ENCODE measurements at regions not wholly inside any gene's neighbourhood (a gene's known extent, or its start where the extent isn't known, plus 50 kb on each side); places are given as distances from the start of the nearest gene placed in this dataset.

DNA sequence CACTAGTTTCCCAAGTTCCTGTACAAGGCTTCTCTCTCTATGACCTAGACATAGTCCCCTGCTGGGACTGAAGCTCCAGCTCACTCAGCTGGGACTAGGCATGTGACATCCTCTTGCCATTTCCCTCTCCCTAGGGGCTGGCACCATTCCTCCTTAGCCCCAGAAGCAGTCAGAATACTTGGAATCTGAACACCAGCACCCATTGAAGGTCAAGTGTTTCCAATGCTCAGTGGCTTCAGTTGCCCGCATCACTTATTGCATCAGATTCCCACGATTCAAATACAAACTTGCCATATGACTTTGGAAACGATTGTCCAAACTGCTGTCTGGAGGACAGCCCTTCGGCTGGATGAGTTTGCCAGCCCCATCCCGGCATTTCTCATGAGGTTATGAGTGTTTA lies 65.5 kb upstream of the HOPX start:
- H3K27me3 ChIP-seq (ENCODE audit: control insufficient read depth, insufficient read depth, low read length, poor library complexity, severe bottlenecking): no peaks in the 10 kb centered on the region
- WGBS, 2 experiments (ENCODE audit: insufficient coverage in 1 of 2, insufficient read length in 1 of 2): 92 to 94% methylated on average over 5 of the region's 5 CpGs
- Mint-ChIP-seq H3K36me3 (ENCODE audit: low read depth) (no peaks in the 10 kb centered on the region), H3K4me3 (no peak overlapping the region), H3K27ac (no peak overlapping the region), H3K9me3 (no peaks in the 10 kb centered on the region), H3K27me3 (ENCODE audit: insufficient read depth) (no peaks in the 10 kb centered on the region), H3K4me1 (no peaks in the 10 kb centered on the region)
- no peak for TF ChIP-seq CTCF (conservative IDR thresholded peaks at IDR 0.05)
- H3K9ac ChIP-seq (ENCODE audit: extremely low read depth, low read length, poor library complexity, severe bottlenecking): no peak overlapping the region
- no peaks in the 10 kb centered on the region for H3K4me1 ChIP-seq (ENCODE audit: control insufficient read depth, insufficient read depth, low read length)
- H3K27ac ChIP-seq (ENCODE audit: low read depth, low read length): no peak overlapping the region
- no peak for DNase-seq
- H3K36me3 ChIP-seq (ENCODE audit: control insufficient read depth, insufficient read depth, low read length): no peaks in the 10 kb centered on the region
- no peak overlapping the region for H3K4me3 ChIP-seq (ENCODE audit: low read length)
- no peaks in the 10 kb centered on the region for H3K9me3 ChIP-seq (ENCODE audit: control insufficient read depth, low read length)

DNA sequence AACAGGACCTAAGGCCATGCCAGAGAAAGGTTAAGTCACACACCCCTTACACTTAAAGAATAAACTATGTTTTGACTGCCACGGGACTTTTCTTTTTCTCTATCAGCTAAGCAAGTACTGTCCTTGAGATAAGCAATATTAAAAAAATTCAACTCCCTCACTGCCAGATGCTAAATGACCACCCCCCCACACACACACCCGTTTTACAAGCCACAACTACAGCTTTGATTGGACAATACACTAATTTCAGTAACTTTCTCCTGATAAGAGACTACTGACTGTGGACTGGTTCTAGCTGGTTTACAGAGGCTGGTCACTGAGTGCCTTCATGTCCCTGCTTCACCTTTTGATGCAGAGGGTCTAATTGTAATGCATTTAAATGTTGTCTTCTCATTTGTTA lies 63.9 kb upstream of the HOPX start:
- Histone ChIP-seq H3K4me3 (ENCODE audit: low read length) (no peak overlapping the region), H3K4me1 (ENCODE audit: control insufficient read depth, insufficient read depth, low read length) (no peaks in the 10 kb centered on the region), H3K36me3 (ENCODE audit: control insufficient read depth, insufficient read depth, low read length) (no peaks in the 10 kb centered on the region), H3K9ac (ENCODE audit: extremely low read depth, low read length, poor library complexity, severe bottlenecking) (no peak overlapping the region), H3K27ac (ENCODE audit: low read depth, low read length) (no peak overlapping the region), H3K9me3 (ENCODE audit: control insufficient read depth, low read length) (no peaks in the 10 kb centered on the region), H3K27me3 (ENCODE audit: control insufficient read depth, insufficient read depth, low read length, poor library complexity, severe bottlenecking) (no peaks in the 10 kb centered on the region)
- Mint-ChIP-seq H3K27me3 (ENCODE audit: insufficient read depth) (no peaks in the 10 kb centered on the region), H3K27ac (no peak overlapping the region), H3K36me3 (ENCODE audit: low read depth) (no peaks in the 10 kb centered on the region), H3K9me3 (no peaks in the 10 kb centered on the region), H3K4me1 (no peaks in the 10 kb centered on the region), H3K4me3 (no peak overlapping the region)
- no peak for TF ChIP-seq CTCF (conservative IDR thresholded peaks at IDR 0.05)
- 92 to 100% methylated on average over 1 to 2 of the region's 2 CpGs for WGBS, 2 experiments (ENCODE audit: insufficient coverage in 1 of 2, insufficient read length in 1 of 2)
- no peak for DNase-seq

GRCh38 chr4:56744030-56744429 lies 62.9 kb upstream of the HOPX start:
- Mint-ChIP-seq H3K27me3 (ENCODE audit: insufficient read depth) (peaks cover 1% of the 10 kb centered on the region), H3K9me3 (no peaks in the 10 kb centered on the region), H3K4me1 (no peaks in the 10 kb centered on the region), H3K36me3 (ENCODE audit: low read depth) (no peaks in the 10 kb centered on the region), H3K4me3 (no peak overlapping the region), H3K27ac (no peak overlapping the region)
- H3K4me3 ChIP-seq (ENCODE audit: low read length): no peak overlapping the region
- TF ChIP-seq CTCF (conservative IDR thresholded peaks at IDR 0.05): no peak
- no peaks in the 10 kb centered on the region for H3K36me3 ChIP-seq (ENCODE audit: control insufficient read depth, insufficient read depth, low read length)
- DNase-seq: no peak
- H3K27ac ChIP-seq (ENCODE audit: low read depth, low read length): no peak overlapping the region
- H3K27me3 ChIP-seq (ENCODE audit: control insufficient read depth, insufficient read depth, low read length, poor library complexity, severe bottlenecking): no peaks in the 10 kb centered on the region
- H3K4me1 ChIP-seq (ENCODE audit: control insufficient read depth, insufficient read depth, low read length): no peaks in the 10 kb centered on the region
- no peaks in the 10 kb centered on the region for H3K9me3 ChIP-seq (ENCODE audit: control insufficient read depth, low read length)
- H3K9ac ChIP-seq (ENCODE audit: extremely low read depth, low read length, poor library complexity, severe bottlenecking): no peak overlapping the region
- 100% methylated on average over 1 of the region's 1 CpG; no CpG with 5 or more reads in 1 of the 2 experiments for WGBS, 2 experiments (ENCODE audit: insufficient coverage in 1 of 2, insufficient read length in 1 of 2)
